GM19043 (cell line): ENCODE measurements at regions not wholly inside any gene's neighbourhood (a gene's known extent, or its start where the extent isn't known, plus 50 kb on each side); places are given as distances from the start of the nearest gene placed in this dataset.

Source experiments
- ATAC-seq: cut with Tn5 transposase; IDR thresholded peaks from one replicate; pipeline ENCODE4 v1.9.1; 2021; ENCODE audit warnings: low read depth; ENCODE audit not compliant: unreplicated experiment

DNA sequence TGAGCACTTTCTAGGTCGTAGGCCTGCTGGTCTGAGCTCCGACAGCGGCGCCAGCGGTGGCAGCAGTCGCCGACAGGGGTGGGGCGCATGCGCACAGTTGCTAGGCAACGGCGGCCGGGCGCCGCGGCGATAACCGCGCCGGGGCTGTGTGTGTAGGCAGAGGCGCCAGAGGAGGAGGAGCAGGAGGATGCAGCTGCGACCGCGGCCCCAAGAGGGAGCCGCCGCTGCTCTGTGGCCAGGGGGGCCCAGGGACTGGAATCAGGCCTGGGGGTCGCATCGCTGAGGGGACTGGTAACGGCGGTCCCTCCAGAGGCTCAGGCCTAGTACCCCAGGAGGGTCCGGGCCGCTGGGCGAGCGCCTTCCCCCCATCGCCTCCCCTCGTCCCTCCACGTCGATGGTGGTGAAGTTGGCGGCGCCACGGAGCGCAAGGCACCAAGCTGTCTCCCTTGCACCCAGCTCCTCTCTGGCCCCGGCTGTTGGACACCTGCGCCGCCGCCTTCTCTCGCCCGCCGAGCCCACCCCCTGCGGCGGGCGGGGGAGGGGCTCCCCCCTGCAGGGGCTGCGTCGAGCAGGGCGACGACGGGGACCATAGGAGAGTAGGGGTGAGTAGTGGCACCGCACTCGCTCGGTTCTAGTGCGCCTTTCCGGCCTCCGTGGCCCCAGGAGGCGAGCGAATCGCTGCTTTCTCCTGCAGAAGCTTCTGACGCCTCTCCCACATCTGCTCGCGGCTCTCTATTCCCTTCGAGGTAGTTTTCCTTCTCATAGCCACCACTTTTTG lies 58.6 kb upstream of the ZC4H2 start, which contains the start of gene ZC3H12B:
Gene ZC3H12B, plus strand, starts transcription at position 159 of the 778 bp plus-strand sequence.
- peak; percentile 80 for ATAC-seq

DNA sequence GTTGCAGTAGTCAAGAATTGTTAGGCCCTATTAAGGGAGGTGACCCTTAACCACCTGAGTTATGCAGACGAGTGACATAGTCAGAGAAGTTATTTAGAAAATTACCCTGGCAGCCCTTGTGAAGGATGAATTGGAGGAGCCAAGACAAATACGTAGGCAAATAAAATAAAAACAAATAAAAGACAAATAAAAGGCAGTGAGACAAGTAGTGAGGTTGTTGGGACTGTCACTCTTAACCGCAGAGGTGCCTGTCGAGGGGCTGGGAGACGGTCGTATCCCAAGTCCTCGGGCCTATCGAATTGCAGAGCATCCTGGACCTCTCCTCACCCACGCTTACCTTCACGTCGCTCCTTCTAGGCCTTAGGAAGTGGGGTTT lies 58.0 kb upstream of the ZC4H2 start:
- ATAC-seq, result no peak
